SH-SY5Y (cell line): ENCODE measurements at regions not wholly inside any gene's neighbourhood (a gene's known extent, or its start where the extent isn't known, plus 50 kb on each side); places are given as distances from the start of the nearest gene placed in this dataset.

ENCODE experiments used
- GATA2 ChIP-seq: IDR thresholded peaks from 2 replicates; pipeline ENCODE4 v1.6.1; 2011; ENCODE audit warnings: mild to moderate bottlenecking, low read depth, low read length
- GATA3 ChIP-seq: IDR thresholded peaks from 2 replicates; pipeline ENCODE4 v1.6.1; 2011; ENCODE audit warnings: low read depth, mild to moderate bottlenecking, low read length, moderate library complexity

DNA sequence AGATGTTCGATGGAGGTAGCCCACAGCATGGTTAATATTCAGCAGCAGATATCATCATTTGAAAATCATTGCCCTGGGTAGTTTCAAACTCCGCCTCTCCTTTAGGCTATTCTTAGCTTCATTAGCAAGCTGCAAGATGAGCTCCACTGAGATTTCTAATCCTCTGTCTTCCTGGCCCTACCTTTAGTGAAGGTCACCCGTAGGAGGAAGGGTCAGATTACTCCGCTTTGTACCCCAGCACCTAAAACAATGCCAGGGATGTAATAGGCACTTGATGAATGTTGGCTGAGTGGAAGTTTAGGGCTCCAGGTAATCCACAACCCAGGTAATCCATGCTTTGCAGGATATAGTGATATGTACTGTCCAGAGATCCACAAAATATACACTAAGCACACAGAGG, 260.1 kb upstream of the MTNR1B start:
- TF ChIP-seq GATA2 (no peak), GATA3 (no peak)
